ENCODE measurements at regions not wholly inside any gene's neighbourhood (a gene's known extent, or its start where the extent isn't known, plus 50 kb on each side); places are given as distances from the start of the nearest gene placed in this dataset.
A peak's percentile ranks its signal among the peaks of the same experiment; 100 is the strongest.
"Not testable (repeated sequence)": the region's sequence is repeated elsewhere in the genome, so short reads cannot be mapped to it uniquely, and the experiment has no call there.

- Mint-ChIP-seq H3K9me3 (ENCODE audit: low read depth) (peaks cover 100% of the 10 kb centered on the region), H3K4me1 (ENCODE audit: low read depth) (no peaks in the 10 kb centered on the region), H3K4me3 (ENCODE audit: unreplicated experiment) (no peak overlapping the region), H3K36me3 (ENCODE audit: low read depth) (peaks cover 73% of the 10 kb centered on the region), H3K27ac (ENCODE audit: unreplicated experiment) (no peak overlapping the region), H3K27me3 (ENCODE audit: low read depth) (no peaks in the 10 kb centered on the region)
- no peak for DNase-seq (ENCODE audit: low spot score)
- no peak for TF ChIP-seq CTCF (IDR thresholded peaks at IDR 0.05)
Observed at GRCh38 chr21:7951854-7952519, 2569.4 kb upstream of the TPTE start.

DNA sequence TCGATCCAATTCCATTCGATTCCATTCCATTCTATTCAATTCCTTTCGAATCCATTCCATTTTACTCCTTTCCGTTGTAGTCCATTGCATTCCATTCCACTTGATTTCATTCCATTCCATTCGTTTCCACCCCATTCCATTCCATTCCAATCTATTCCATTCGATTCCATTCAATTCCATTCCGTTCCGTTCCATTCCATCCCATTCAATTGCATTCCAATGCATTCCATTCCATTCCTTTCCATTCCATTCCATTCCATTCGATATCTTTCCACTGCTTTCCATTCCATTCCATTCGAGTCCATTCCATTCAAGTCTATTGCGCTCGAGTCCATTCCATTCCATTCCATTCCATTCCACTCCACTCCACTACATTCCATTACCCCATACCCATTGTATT is 2568.7 kb upstream of the TPTE start:
- no peak overlapping the region for H3K4me3 Mint-ChIP-seq (ENCODE audit: unreplicated experiment)
- H3K9me3 Mint-ChIP-seq (ENCODE audit: low read depth) = peaks cover 100% of the 10 kb centered on the region
- DNase-seq (ENCODE audit: low spot score) = no peak
- H3K36me3 Mint-ChIP-seq (ENCODE audit: low read depth) = peaks cover 71% of the 10 kb centered on the region
- no peak overlapping the region for H3K27ac Mint-ChIP-seq (ENCODE audit: unreplicated experiment)
- no peak for TF ChIP-seq CTCF (IDR thresholded peaks at IDR 0.05)
- H3K4me1 Mint-ChIP-seq (ENCODE audit: low read depth) = no peaks in the 10 kb centered on the region
- no peaks in the 10 kb centered on the region for H3K27me3 Mint-ChIP-seq (ENCODE audit: low read depth)

DNA sequence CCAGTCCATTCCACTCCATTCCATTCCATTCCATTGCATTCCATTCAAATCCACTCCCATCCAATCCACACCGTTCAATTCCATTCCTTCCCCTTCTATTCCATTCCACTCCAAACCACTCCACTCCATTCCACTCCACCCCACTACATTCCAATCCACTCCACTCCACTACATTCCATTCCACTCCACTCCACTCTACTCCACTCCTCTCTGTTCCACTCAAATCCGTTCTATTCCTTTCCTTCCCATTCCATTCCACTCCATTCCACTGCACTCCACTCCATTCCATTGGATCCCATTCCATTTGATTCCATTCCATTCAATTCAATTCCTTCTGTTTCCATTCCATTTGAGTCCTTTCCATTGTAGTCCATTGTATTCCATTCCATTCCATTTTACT is 2568.3 kb upstream of the TPTE start:
- H3K9me3 Mint-ChIP-seq (ENCODE audit: low read depth) = peaks cover 100% of the 10 kb centered on the region
- no peak overlapping the region for H3K27ac Mint-ChIP-seq (ENCODE audit: unreplicated experiment)
- DNase-seq (ENCODE audit: low spot score) = no peak
- peaks cover 70% of the 10 kb centered on the region for H3K36me3 Mint-ChIP-seq (ENCODE audit: low read depth)
- H3K4me3 Mint-ChIP-seq (ENCODE audit: unreplicated experiment) = no peak overlapping the region
- TF ChIP-seq CTCF (IDR thresholded peaks at IDR 0.05) = no peak
- H3K27me3 Mint-ChIP-seq (ENCODE audit: low read depth) = no peaks in the 10 kb centered on the region
- H3K4me1 Mint-ChIP-seq (ENCODE audit: low read depth) = no peaks in the 10 kb centered on the region

GRCh38 chr21:7955358-7956073 is 2565.9 kb upstream of the TPTE start:
- Mint-ChIP-seq H3K36me3 (ENCODE audit: low read depth) (peaks cover 57% of the 10 kb centered on the region), H3K9me3 (ENCODE audit: low read depth) (peaks cover 92% of the 10 kb centered on the region)
- H3K4me3 Mint-ChIP-seq (ENCODE audit: unreplicated experiment); H3K4me1 Mint-ChIP-seq (ENCODE audit: low read depth); H3K27me3 Mint-ChIP-seq (ENCODE audit: low read depth); H3K27ac Mint-ChIP-seq (ENCODE audit: unreplicated experiment): not testable (repeated sequence)
- peak; percentile 70 for DNase-seq (ENCODE audit: low spot score)

DNA sequence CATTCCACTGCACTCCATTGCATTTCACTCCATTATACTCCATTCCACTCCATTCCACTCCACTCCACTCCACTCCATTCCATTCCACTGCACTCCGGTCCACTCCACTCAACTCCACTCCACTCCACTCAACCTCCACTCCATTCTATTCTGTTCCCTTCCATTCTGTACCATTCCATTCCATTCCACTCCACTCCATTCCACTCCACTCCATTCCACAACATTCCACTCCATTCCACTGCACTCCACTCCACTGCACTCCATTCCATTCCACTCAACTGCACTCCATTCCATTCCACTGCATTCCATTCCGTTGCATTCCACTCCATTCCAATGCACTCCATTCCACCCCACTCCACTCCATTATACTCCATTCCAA is 2565.3 kb upstream of the TPTE start:
- H3K27ac Mint-ChIP-seq (ENCODE audit: unreplicated experiment); H3K4me1 Mint-ChIP-seq (ENCODE audit: low read depth); DNase-seq (ENCODE audit: low spot score); H3K4me3 Mint-ChIP-seq (ENCODE audit: unreplicated experiment); H3K27me3 Mint-ChIP-seq (ENCODE audit: low read depth): not testable (repeated sequence)
- Mint-ChIP-seq H3K9me3 (ENCODE audit: low read depth) (peaks cover 92% of the 10 kb centered on the region), H3K36me3 (ENCODE audit: low read depth) (peaks cover 53% of the 10 kb centered on the region)

DNA sequence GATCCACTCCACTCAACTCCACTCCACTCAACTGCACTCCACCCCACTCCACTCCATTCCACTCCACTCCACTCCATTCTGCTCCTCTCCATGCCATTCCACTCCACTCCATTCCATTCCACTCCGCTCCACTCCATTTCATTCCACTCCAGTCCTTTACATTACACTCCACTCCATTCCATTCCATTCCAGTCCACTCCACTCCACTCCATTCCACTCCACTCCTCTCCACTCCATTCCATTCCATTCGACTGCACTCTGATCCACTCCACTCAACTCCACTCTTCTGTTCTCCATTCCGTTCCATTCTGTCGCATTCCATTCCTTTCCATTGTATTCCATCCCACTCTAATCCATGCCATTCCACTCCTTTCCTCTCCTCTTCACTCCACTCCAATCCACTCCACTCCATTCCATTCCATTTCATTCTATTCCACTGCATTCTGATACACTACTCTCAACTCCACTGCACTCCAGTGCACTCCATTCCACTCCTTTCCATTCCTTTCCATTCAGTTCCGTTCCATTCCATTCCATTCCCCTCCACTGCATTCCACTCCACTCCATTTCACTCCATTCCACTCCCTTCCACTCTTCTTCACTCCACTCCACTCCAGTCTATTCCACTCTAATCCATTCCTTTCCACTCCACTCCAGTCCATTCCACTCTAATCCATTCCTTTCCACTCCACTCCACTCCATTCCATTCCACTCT is 2564.2 kb upstream of the TPTE start:
- DNase-seq (ENCODE audit: low spot score); H3K4me3 Mint-ChIP-seq (ENCODE audit: unreplicated experiment); H3K27ac Mint-ChIP-seq (ENCODE audit: unreplicated experiment); H3K4me1 Mint-ChIP-seq (ENCODE audit: low read depth); H3K27me3 Mint-ChIP-seq (ENCODE audit: low read depth): not testable (repeated sequence)
- H3K36me3 Mint-ChIP-seq (ENCODE audit: low read depth) = peaks cover 43% of the 10 kb centered on the region
- peaks cover 92% of the 10 kb centered on the region for H3K9me3 Mint-ChIP-seq (ENCODE audit: low read depth)
